HepG2 (cell line): ENCODE measurements at regions not wholly inside any gene's neighbourhood (a gene's known extent, or its start where the extent isn't known, plus 50 kb on each side); places are given as distances from the start of the nearest gene placed in this dataset.

Source experiments
- ATF7 ChIP-seq, 2 experiments: fragments of 450-650 bp in 1 of 2; sonication (generic) in 1 of 2; formaldehyde crosslinking in 1 of 2; IDR thresholded peaks; 2 replicates each; pipeline versions ENCODE4 v1.4.0 to v1.6.1; 2016 to 2020; ENCODE audit warnings: antibody characterized with exemption in 1 of 2, mild to moderate bottlenecking in 1 of 2, missing genetic modification reagents in 1 of 2
- ETV5 ChIP-seq: IDR thresholded peaks from 2 replicates; pipeline ENCODE4 v1.6.1; 2018; ENCODE audit warnings: missing biosample characterization, missing genetic modification reagents, inconsistent platforms, borderline replicate concordance
- HDAC1 ChIP-seq: sonication (generic); formaldehyde crosslinking; IDR thresholded peaks from 2 replicates; pipeline ENCODE4 v1.5.1; 2020; ENCODE audit warnings: mild to moderate bottlenecking, missing genetic modification reagents
- JUND ChIP-seq: sonication (generic); formaldehyde crosslinking; IDR thresholded peaks from 2 replicates; pipeline ENCODE4 v1.8.0; 2022; ENCODE audit warnings: mild to moderate bottlenecking, missing genetic modification reagents
- ONECUT2 ChIP-seq: sonication (generic); formaldehyde crosslinking; IDR thresholded peaks from 2 replicates; pipeline ENCODE4 v1.4.0; 2020; ENCODE audit warnings: missing genetic modification reagents
- POLR2A ChIP-seq, 2 experiments: IDR thresholded peaks; 2 replicates each; pipeline ENCODE4 v1.6.1; 2011; ENCODE audit warnings: low read depth in 2 of 2, low read length in 2 of 2, mild to moderate bottlenecking in 1 of 2, moderate library complexity in 1 of 2; ENCODE audit not compliant: insufficient read depth in 1 of 2
- SP1 ChIP-seq, 2 experiments: fragments of 450-650 bp in 1 of 2; sonication (generic) in 1 of 2; formaldehyde crosslinking in 1 of 2; IDR thresholded peaks; 2 replicates each; pipeline versions ENCODE4 v1.4.0 to v1.6.1; 2016 to 2020; ENCODE audit warnings: missing genetic modification reagents in 1 of 2
- TCF7L2 ChIP-seq: IDR thresholded peaks from 2 replicates; pipeline ENCODE4 v1.6.1; 2011; ENCODE audit warnings: mild to moderate bottlenecking, low read depth, low read length, moderate library complexity
- ZBTB1 ChIP-seq: sonication (generic); formaldehyde crosslinking; IDR thresholded peaks from 2 replicates; pipeline ENCODE4 v1.4.0; 2020; ENCODE audit warnings: missing genetic modification reagents, borderline replicate concordance
- ZNF512 ChIP-seq: sonication (generic); formaldehyde crosslinking; IDR thresholded peaks from 2 replicates; pipeline ENCODE4 v1.4.0; 2020; ENCODE audit warnings: mild to moderate bottlenecking, missing genetic modification reagents
- TF ChIP-seq, protein P1 (sequence below): sonication (generic); formaldehyde crosslinking; IDR thresholded peaks from 2 replicates; pipeline ENCODE4 v1.4.0; 2020; ENCODE audit warnings: missing genetic modification reagents
- TF ChIP-seq, protein P2 (sequence below): sonication (generic); formaldehyde crosslinking; conservative IDR thresholded peaks from 2 replicates; pipeline ENCODE4 v1.4.0; 2020; ENCODE audit warnings: missing genetic modification reagents
- TF ChIP-seq, protein P3 (sequence below): sonication (generic); formaldehyde crosslinking; IDR thresholded peaks from 2 replicates; pipeline ENCODE4 v1.5.0; 2020; ENCODE audit warnings: mild to moderate bottlenecking, missing genetic modification reagents, moderate library complexity
- TF ChIP-seq, protein P4 (sequence below), 2 experiments: IDR thresholded peaks; 2 replicates each; pipeline ENCODE4 v1.6.1; 2011 to 2012; ENCODE audit warnings: low read length in 2 of 2, borderline replicate concordance in 1 of 2, low read depth in 1 of 2, mild to moderate bottlenecking in 1 of 2, moderate library complexity in 1 of 2

GRCh38 chrX:49756692-49757091 is 60.9 kb upstream of the PAGE1 start:
- TF ChIP-seq, protein P1, sequence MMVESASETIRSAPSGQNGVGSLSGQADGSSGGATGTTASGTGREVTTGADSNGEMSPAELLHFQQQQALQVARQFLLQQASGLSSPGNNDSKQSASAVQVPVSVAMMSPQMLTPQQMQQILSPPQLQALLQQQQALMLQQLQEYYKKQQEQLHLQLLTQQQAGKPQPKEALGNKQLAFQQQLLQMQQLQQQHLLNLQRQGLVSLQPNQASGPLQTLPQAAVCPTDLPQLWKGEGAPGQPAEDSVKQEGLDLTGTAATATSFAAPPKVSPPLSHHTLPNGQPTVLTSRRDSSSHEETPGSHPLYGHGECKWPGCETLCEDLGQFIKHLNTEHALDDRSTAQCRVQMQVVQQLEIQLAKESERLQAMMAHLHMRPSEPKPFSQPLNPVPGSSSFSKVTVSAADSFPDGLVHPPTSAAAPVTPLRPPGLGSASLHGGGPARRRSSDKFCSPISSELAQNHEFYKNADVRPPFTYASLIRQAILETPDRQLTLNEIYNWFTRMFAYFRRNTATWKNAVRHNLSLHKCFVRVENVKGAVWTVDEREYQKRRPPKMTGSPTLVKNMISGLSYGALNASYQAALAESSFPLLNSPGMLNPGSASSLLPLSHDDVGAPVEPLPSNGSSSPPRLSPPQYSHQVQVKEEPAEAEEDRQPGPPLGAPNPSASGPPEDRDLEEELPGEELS (CRISPR knock-in tag) = no peak
- TF ChIP-seq ONECUT2 (CRISPR knock-in tag) (no peak), JUND (CRISPR knock-in tag) (no peak), SP1 (IDR thresholded peaks at IDR 0.05) (no peak), SP1 (CRISPR knock-in tag; IDR thresholded peaks at IDR 0.05) (no peak), ZNF512 (CRISPR knock-in tag) (no peak), ZBTB1 (no peak), ETV5 (CRISPR knock-in tag) (no peak), POLR2A (IDR thresholded peaks at IDR 0.05; ENCODE audit: insufficient read depth in 1 of 2, low read depth in 2 of 2, low read length in 2 of 2) (no peak), HDAC1 (CRISPR knock-in tag) (no peak), ATF7 (IDR thresholded peaks at IDR 0.05) (no peak), ATF7 (CRISPR knock-in tag; IDR thresholded peaks at IDR 0.05) (no peak), TCF7L2 (no peak)
- TF ChIP-seq, protein P2, sequence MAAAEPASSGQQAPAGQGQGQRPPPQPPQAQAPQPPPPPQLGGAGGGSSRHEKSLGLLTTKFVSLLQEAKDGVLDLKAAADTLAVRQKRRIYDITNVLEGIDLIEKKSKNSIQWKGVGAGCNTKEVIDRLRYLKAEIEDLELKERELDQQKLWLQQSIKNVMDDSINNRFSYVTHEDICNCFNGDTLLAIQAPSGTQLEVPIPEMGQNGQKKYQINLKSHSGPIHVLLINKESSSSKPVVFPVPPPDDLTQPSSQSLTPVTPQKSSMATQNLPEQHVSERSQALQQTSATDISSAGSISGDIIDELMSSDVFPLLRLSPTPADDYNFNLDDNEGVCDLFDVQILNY (CRISPR knock-in tag) = no peak
- TF ChIP-seq, protein P3, sequence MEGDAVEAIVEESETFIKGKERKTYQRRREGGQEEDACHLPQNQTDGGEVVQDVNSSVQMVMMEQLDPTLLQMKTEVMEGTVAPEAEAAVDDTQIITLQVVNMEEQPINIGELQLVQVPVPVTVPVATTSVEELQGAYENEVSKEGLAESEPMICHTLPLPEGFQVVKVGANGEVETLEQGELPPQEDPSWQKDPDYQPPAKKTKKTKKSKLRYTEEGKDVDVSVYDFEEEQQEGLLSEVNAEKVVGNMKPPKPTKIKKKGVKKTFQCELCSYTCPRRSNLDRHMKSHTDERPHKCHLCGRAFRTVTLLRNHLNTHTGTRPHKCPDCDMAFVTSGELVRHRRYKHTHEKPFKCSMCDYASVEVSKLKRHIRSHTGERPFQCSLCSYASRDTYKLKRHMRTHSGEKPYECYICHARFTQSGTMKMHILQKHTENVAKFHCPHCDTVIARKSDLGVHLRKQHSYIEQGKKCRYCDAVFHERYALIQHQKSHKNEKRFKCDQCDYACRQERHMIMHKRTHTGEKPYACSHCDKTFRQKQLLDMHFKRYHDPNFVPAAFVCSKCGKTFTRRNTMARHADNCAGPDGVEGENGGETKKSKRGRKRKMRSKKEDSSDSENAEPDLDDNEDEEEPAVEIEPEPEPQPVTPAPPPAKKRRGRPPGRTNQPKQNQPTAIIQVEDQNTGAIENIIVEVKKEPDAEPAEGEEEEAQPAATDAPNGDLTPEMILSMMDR (CRISPR knock-in tag) = no peak
- TF ChIP-seq, protein P4, sequence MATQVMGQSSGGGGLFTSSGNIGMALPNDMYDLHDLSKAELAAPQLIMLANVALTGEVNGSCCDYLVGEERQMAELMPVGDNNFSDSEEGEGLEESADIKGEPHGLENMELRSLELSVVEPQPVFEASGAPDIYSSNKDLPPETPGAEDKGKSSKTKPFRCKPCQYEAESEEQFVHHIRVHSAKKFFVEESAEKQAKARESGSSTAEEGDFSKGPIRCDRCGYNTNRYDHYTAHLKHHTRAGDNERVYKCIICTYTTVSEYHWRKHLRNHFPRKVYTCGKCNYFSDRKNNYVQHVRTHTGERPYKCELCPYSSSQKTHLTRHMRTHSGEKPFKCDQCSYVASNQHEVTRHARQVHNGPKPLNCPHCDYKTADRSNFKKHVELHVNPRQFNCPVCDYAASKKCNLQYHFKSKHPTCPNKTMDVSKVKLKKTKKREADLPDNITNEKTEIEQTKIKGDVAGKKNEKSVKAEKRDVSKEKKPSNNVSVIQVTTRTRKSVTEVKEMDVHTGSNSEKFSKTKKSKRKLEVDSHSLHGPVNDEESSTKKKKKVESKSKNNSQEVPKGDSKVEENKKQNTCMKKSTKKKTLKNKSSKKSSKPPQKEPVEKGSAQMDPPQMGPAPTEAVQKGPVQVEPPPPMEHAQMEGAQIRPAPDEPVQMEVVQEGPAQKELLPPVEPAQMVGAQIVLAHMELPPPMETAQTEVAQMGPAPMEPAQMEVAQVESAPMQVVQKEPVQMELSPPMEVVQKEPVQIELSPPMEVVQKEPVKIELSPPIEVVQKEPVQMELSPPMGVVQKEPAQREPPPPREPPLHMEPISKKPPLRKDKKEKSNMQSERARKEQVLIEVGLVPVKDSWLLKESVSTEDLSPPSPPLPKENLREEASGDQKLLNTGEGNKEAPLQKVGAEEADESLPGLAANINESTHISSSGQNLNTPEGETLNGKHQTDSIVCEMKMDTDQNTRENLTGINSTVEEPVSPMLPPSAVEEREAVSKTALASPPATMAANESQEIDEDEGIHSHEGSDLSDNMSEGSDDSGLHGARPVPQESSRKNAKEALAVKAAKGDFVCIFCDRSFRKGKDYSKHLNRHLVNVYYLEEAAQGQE (IDR thresholded peaks at IDR 0.05; ENCODE audit: borderline replicate concordance in 1 of 2, low read depth in 1 of 2, low read length in 2 of 2) = no peak
